HEK293T (cell line): ENCODE measurements at regions not wholly inside any gene's neighbourhood (a gene's known extent, or its start where the extent isn't known, plus 50 kb on each side); places are given as distances from the start of the nearest gene placed in this dataset.

Experiments used
- NFRKB ChIP-seq: fragments of 450-650 bp; IDR thresholded peaks from 2 replicates; pipeline ENCODE4 v1.6.1; 2016; ENCODE audit warnings: mild to moderate bottlenecking, moderate library complexity
- SUZ12 ChIP-seq: fragments of 450-650 bp; IDR thresholded peaks from 2 replicates; pipeline ENCODE4 v1.6.1; 2016; ENCODE audit warnings: mild to moderate bottlenecking

DNA sequence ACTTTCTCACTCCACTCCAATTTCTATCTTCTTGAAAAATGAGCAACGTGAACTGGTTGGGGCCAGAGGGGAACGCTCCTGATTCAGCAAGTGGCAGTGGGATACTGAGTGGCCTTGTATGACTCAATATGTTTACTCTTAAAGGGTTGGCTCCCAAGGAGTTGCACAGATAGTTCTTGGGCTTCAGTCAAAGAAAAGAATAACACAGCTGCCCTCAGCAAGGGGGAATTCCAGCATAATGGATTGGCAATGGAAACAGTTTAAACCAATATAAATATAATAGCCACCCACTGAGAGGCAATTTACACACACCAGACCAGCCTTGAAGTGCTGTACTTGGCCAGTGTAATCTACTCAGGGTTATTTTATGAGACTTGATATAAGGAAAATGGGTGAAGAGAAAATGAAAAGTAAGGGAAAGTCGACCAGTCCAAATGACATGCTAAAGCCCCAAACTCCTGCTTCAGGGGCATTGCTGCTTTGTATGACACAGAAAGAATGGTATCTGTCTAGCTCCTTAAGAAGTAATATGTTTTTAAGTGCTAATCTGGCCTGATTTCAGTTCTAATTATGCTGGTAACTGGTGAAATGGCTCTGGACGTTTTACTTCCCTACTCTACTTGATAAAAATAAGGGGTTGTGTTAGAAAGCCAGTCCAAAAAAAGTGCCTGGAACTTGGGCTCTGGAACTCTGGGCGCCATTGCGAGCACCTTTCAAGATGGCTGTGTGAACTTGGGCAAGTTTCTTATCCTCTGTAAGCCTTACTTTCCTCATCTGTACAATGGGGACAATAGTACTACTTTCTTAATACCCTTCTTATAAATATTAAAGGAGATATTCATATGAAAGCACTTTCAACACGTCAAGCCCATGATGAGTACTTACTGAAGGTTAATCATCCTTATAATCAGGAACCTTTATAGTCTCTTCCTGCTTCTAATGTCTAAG is 712.9 kb upstream of the MAP3K7 start:
- no peak for TF ChIP-seq NFRKB
- no peak for TF ChIP-seq SUZ12
